Tongue (tissue), 1 donor: ENCODE measurements at regions not wholly inside any gene's neighbourhood (a gene's known extent, or its start where the extent isn't known, plus 50 kb on each side); places are given as distances from the start of the nearest gene placed in this dataset.

Source experiments
- DNase-seq: peaks from one replicate; pipeline ENCODE4 v3.0.0-alpha.2; 2015

DNA sequence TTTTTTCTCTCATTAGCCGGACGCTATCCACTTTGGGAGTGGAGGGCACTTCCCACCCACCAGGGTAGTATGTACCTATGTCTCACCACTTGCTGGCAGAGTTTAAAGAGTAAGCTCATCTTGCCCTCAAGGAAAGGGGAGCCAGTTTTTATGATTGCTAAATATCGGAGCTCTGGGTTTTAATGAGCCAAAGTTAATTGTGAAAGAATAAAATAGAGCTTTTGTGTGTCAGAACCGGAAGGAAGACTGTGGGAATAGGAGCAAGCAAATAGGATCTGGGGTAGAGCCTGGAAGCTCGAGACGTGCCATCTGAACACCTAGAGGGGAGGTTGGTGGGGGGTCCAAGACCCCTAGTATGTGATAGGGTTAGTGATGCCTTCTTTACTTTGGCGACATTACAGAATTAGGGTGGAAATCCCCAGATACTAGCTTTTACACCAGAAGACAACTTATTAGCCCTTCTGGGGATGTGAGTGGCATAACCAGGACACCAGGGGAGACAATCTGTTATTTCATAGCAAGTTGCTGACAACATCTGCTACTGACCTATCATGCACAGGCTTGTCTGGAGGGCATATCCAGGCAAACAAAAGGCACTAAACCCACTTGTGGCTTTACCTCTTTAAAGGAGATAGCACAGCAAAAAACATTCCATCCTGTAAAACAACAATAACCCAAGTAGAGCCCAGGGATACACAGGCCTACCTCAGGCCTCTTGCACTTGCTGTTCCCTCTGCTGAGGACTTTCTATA, 333.8 kb downstream of the ZNF621 start:
- no peak for DNase-seq

GRCh38 chr3:40862946-40863345, 336.4 kb upstream of the CTNNB1 start:
- DNase-seq, result no peak

GRCh38 chr3:40864146-40864782, 335.0 kb upstream of the CTNNB1 start:
- no peak for DNase-seq

- DNase-seq, result no peak
Observed at GRCh38 chr3:40864915-40865314, 334.4 kb upstream of the CTNNB1 start.

- no peak for DNase-seq
Observed at GRCh38 chr3:40867797-40868196, 331.5 kb upstream of the CTNNB1 start.

GRCh38 chr3:40869013-40869412, 330.3 kb upstream of the CTNNB1 start:
- no peak for DNase-seq

- no peak for DNase-seq
Observed at GRCh38 chr3:40869939-40870338, 329.4 kb upstream of the CTNNB1 start.

DNA sequence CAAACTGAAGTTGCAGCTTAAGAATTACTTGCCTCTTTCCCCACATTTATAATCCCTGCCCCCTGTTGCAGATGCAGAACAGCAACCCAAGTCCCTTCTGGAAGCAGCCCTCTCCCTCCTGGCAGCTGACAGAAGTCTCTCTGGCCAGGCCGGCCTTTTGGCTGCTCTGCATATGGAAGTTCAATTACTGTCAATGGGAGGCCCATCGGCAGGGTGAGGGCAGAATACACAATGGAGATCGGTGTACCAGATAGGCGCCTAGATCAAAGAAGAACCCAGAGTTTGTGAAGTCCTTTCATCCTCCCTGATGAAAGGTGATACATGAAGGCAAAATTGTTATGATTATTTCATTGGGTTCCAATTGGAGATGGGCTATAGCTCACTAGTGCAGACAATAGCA, 327.9 kb upstream of the CTNNB1 start:
- DNase-seq, result no peak

GRCh38 chr3:40872258-40872920, 326.9 kb upstream of the CTNNB1 start:
- no peak for DNase-seq

- peak; percentile 64 for DNase-seq
Observed at GRCh38 chr3:40873476-40873875, 325.8 kb upstream of the CTNNB1 start.

DNA sequence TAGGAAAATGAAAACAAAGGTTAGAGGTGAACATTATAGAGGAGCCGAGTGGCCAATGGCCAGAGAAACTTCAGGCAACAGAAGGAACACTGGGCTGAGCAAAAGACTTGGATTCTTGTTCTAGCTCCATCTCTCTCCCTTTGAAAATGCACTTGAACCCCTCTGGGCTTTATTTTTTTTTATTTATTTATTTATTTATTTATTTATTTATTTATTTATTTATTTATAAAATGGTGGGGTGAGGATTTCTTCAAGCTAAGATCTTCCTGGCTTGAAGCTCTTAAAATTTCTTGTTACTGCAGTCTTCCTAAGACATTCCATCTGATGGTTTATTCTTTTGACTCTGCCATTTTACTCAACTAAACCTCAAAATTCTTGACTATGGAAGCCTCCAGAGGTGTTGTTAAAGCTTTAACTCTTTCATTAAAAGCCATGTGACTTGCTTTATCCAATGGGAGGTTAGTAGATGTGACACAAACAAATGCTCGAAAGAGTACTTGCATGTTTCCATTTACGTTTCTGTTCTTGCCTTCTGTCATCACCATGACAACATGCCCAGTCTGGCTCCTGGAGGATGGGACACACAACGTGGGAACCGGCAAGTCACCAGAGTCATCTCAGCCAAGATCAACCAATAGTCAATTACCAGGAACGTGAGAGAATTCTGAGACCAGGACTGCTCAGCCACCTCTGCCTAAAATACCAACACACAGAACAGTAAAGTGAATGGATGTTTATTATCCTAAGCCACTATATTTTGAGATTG, 325.2 kb upstream of the CTNNB1 start:
- DNase-seq, result no peak

- DNase-seq, result peak; percentile 24
Observed at GRCh38 chr3:40875581-40875980, 323.7 kb upstream of the CTNNB1 start.

- peak; percentile 26 for DNase-seq
Observed at GRCh38 chr3:40876009-40876408, 323.3 kb upstream of the CTNNB1 start.

DNA sequence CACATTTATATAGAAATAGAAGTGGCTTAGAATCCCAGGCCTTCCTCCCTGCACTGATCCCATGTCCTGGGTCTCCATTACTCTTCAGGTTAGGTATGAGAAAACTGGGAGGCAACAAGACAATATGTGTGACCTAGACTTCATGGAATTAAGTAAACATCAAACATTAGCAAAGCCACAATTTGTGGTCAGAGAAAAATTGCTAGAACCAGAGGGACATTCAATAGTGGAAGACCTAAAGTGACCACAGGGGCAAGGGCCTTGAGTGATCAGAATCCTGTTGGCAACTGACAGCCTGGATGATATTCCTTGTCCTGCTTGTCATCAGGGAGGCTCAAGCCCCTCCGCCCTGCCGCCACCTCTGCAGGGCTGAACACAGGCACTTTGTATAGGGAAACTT, 322.8 kb upstream of the CTNNB1 start:
- DNase-seq, result no peak

- peak; percentile 86 for DNase-seq
Observed at GRCh38 chr3:40877631-40878463, 321.5 kb upstream of the CTNNB1 start.

DNA sequence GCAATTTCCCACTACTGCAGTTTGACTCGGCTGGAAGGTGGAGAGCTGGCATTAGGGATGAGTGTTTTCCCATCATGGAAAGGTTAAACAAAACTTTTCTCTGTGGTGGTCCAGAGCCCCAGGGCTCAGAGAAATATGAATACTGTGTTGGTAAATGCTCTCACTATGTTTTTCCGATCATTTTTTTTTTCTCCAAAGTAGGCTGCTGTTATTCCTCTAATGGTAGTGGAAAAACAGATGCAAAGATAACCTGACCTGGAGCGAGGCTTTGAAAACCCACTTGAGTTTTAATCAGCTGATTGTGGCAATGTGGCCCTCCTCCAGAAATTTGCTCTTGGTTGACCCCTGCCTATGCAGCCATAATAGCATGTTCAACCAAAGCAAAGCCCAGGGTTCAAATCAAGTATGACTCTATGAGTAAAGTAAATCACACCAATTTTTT, 320.8 kb upstream of the CTNNB1 start:
- DNase-seq, result no peak

DNA sequence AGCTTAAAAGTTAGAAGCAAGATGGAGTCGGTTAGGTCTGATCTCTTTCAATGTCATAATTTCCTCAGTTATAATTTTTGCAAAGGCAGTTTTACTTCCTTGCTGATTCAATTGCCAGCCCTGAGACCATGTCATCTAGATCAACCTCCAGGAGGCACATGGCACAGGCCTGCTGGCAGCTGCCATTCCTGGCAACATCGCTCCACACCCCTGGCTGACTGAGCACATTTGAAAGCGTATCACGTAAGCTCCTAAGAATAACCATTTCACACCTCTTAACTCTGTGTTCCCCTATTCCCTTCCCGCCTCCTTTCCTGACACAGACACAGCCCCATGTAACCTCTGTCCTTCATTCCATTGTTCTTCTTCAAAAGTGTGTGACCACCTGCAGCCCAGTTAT, 313.9 kb upstream of the CTNNB1 start:
- DNase-seq, result peak; percentile 49

- peak; percentile 45 for DNase-seq
Observed at GRCh38 chr3:40886660-40887425, 312.5 kb upstream of the CTNNB1 start.

- DNase-seq, result no peak
Observed at GRCh38 chr3:40891186-40891585, 308.1 kb upstream of the CTNNB1 start.

DNA sequence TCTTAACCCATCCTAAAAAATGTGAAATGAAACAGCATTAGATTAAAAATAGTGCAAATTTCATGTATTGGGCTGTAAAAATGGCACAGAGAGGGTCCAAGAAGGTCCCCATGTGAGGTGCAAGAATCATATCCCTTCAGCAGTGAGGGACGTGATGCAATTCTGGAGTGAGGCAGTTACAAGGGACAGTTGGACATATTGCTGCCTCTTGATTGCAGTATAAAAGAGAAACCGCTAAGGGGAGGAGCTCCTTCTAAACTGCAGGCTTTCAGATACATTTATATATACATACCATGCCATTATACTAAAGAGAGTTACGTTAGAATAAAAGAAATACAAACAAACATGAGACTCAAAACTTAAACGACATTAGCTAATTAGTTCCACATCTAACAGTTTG, 304.2 kb upstream of the CTNNB1 start:
- no peak for DNase-seq

DNA sequence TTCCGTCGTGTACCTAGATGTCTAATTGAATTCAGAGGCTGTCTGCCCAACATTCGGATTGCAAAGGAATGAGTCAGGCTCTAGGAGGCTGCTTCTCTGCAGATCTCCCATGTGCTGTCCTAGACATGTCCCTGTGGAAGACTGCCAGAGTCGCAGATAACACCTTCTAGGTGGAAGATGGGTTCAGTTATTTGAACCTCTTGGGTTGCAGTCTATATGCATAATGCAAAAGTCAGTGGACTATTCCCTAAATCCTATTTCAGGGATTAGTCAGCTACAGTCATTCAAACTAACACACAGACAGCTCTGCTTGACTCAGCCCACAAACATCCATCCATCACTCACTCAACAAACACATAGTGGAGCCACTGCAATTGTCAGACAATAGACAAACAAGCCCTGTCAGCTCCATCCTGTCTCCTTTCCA, 300.0 kb upstream of the CTNNB1 start:
- no peak for DNase-seq
